HCT116 (cell line): ENCODE measurements at regions not wholly inside any gene's neighbourhood (a gene's known extent, or its start where the extent isn't known, plus 50 kb on each side); places are given as distances from the start of the nearest gene placed in this dataset.

ENCODE experiments used
- ATAC-seq: fragments of 200-7000 bp; cut with Tn5 transposase; 2 replicates; pipeline ENCODE4 v1.9.1; 2020; ENCODE audit warnings: mild to moderate bottlenecking, moderate library complexity
- BruUV-seq: library from RNA; stranded (reverse); fragments of 400-500 nt; replicated peaks from 2 replicates; lab custom pipeline; 2021; lab: Mats Ljungman, UMichigan
- CTCF ChIA-PET: fragments of 300-600 bp; sonication (Branson Sonifier 250); formaldehyde crosslinking; loops from one replicate; lab custom pipeline; 2021; ENCODE audit warnings: antibody characterized with exemption; lab: Charles Lee
- POLR2A ChIA-PET: fragments of 300-600, 350-600 bp; sonication (Branson Sonifier 250); formaldehyde crosslinking; loops from one replicate; lab custom pipeline; 2021; ENCODE audit warnings: antibody characterized with exemption; lab: Charles Lee
- RAD21 ChIA-PET, 2 experiments: fragments of 300-600 bp; sonication (Branson Sonifier 250); formaldehyde crosslinking; loops; one replicate each; lab custom pipeline; 2023; ENCODE audit warnings: low total read pairs in 2 of 2; ENCODE audit not compliant: uncharacterized antibody in 2 of 2, unreplicated experiment in 2 of 2, low non-redundant PET in 1 of 2; lab: Charles Lee
- DNase-seq: peaks from one replicate; pipeline ENCODE4 v3.0.0-alpha.2; 2010; ENCODE audit warnings: low read depth, low spot score
- H2AFZ ChIP-seq: fragments of 200-600 bp; shearing (Covaris generic), sonication (generic); 2 replicates; pipeline ENCODE4 v1.6.1; 2017; ENCODE audit warnings: low read depth, mixed run types, mixed read lengths, antibody characterized with exemption, low read length; ENCODE audit not compliant: poor library complexity, severe bottlenecking
- H3K27ac ChIP-seq: 2 replicates; pipeline ENCODE4 v1.5.1; 2012; ENCODE audit warnings: low read depth, low read length
- H3K27me3 ChIP-seq: fragments of 200-600 bp; sonication (generic); 2 replicates; pipeline ENCODE4 v1.6.1; 2016; ENCODE audit warnings: mixed run types, low read length, mixed read lengths; ENCODE audit not compliant: insufficient read depth
- H3K36me3 ChIP-seq, 2 experiments: fragments of 200-500 bp in 1 of 2; fragments of 200-600 bp in 1 of 2; sonication (Bioruptor generic) in 1 of 2; sonication (generic) in 1 of 2; 2 replicates each; pipeline versions ENCODE4 v1.5.1 to v1.6.1; 2014 to 2016; ENCODE audit warnings: low read length in 2 of 2, inconsistent platforms in 1 of 2, mixed read lengths in 1 of 2, mixed run types in 1 of 2; ENCODE audit not compliant: insufficient read depth in 2 of 2, control insufficient read depth in 1 of 2
- H3K4me1 ChIP-seq, 2 experiments: fragments of 200-600 bp in 1 of 2; sonication (generic) in 1 of 2; 2 replicates each; pipeline versions ENCODE4 v1.5.1 to v1.6.1; 2012 to 2017; ENCODE audit warnings: low read length in 2 of 2, inconsistent platforms in 1 of 2, mild to moderate bottlenecking in 1 of 2, mixed read lengths in 1 of 2, mixed run types in 1 of 2, moderate library complexity in 1 of 2; ENCODE audit not compliant: insufficient read depth in 2 of 2, control insufficient read depth in 1 of 2
- H3K4me2 ChIP-seq: fragments of 200-600 bp; sonication (generic); 2 replicates; pipeline ENCODE4 v1.6.1; 2017; ENCODE audit warnings: mixed run types, low read length, mixed read lengths
- H3K4me3 ChIP-seq, 2 experiments: fragments of 200-600 bp in 1 of 2; sonication (generic) in 1 of 2; replicated peaks in 1 of 2; 2 replicates each; pipeline ENCODE4 v1.5.1; 2011 to 2016; ENCODE audit warnings: low read length in 2 of 2, control low read depth in 1 of 2, low read depth in 1 of 2, mild to moderate bottlenecking in 1 of 2, mixed read lengths in 1 of 2, mixed run types in 1 of 2
- H3K79me2 ChIP-seq: fragments of 200-600 bp; sonication (generic); 2 replicates; pipeline ENCODE4 v1.6.1; 2017; ENCODE audit warnings: mild to moderate bottlenecking, mixed run types, low read length, moderate library complexity, mixed read lengths; ENCODE audit not compliant: insufficient read depth
- H3K9ac ChIP-seq: fragments of 200-600 bp; sonication (generic); 2 replicates; pipeline ENCODE4 v1.6.1; 2016; ENCODE audit warnings: low read length, mixed read lengths
- H3K9me2 ChIP-seq: fragments of 200-600 bp; sonication (generic), shearing (Covaris generic); 2 replicates; pipeline ENCODE4 v1.6.1; 2017; ENCODE audit warnings: mixed run types, mild to moderate bottlenecking, moderate library complexity; ENCODE audit not compliant: insufficient read depth
- H3K9me3 ChIP-seq, 2 experiments: fragments of 200-500 bp in 1 of 2; fragments of 200-600 bp in 1 of 2; sonication (Bioruptor generic) in 1 of 2; sonication (generic) in 1 of 2; 2 replicates each; pipeline ENCODE4 v1.6.1; 2014 to 2017; ENCODE audit warnings: low read length in 2 of 2, mixed read lengths in 2 of 2, inconsistent platforms in 1 of 2, low read depth in 1 of 2, mild to moderate bottlenecking in 1 of 2, mixed run types in 1 of 2, moderate library complexity in 1 of 2; ENCODE audit not compliant: control insufficient read depth in 1 of 2, insufficient read depth in 1 of 2
- H4K20me1 ChIP-seq: fragments of 200-600 bp; sonication (generic), shearing (Covaris generic); 2 replicates; pipeline ENCODE4 v1.6.1; 2017; ENCODE audit warnings: mixed run types, mild to moderate bottlenecking, moderate library complexity; ENCODE audit not compliant: insufficient read depth
- CBX3 ChIP-seq: IDR thresholded peaks from 2 replicates; pipeline ENCODE4 v1.6.1; 2012; ENCODE audit warnings: low read depth
- CEBPB ChIP-seq: IDR thresholded peaks from 2 replicates; pipeline ENCODE4 v1.6.1; 2012; ENCODE audit warnings: low read depth
- CTCF ChIP-seq, 3 experiments: fragments of 200-600 bp in 1 of 3; sonication (generic) in 1 of 3; IDR thresholded peaks in 2 of 3; conservative IDR thresholded peaks in 1 of 3; 2 replicates each; pipeline ENCODE4 v1.5.1; 2012 to 2017; ENCODE audit warnings: low read depth in 2 of 3, low read length in 2 of 3, antibody characterized with exemption in 1 of 3, borderline replicate concordance in 1 of 3, control low read depth in 1 of 3, mild to moderate bottlenecking in 1 of 3, mixed read lengths in 1 of 3, mixed run types in 1 of 3, moderate library complexity in 1 of 3; ENCODE audit not compliant: insufficient read depth in 1 of 3
- ELF1 ChIP-seq: IDR thresholded peaks from 2 replicates; pipeline ENCODE4 v1.6.1; 2012; ENCODE audit warnings: low read depth, borderline replicate concordance
- EZH2 ChIP-seq: fragments of 200-600 bp; sonication (generic); IDR thresholded peaks from 2 replicates; pipeline ENCODE4 v1.6.1; 2017; ENCODE audit warnings: antibody characterized with exemption, mixed run types
- FOSL1 ChIP-seq: IDR thresholded peaks from 2 replicates; pipeline ENCODE4 v1.6.1; 2012; ENCODE audit warnings: low read depth
- JUND ChIP-seq: IDR thresholded peaks from 2 replicates; pipeline ENCODE4 v1.6.1; 2012
- POLR2AphosphoS5 ChIP-seq: IDR thresholded peaks from 2 replicates; pipeline ENCODE4 v1.6.1; 2011; ENCODE audit warnings: mild to moderate bottlenecking, low read depth, low read length, moderate library complexity
- RAD21 ChIP-seq: IDR thresholded peaks from 2 replicates; pipeline ENCODE4 v1.6.1; 2012; ENCODE audit warnings: low read depth, mild to moderate bottlenecking
- SIN3A ChIP-seq: IDR thresholded peaks from 2 replicates; pipeline ENCODE4 v1.6.1; 2012; ENCODE audit warnings: low read depth
- SRF ChIP-seq: IDR thresholded peaks from 2 replicates; pipeline ENCODE4 v1.6.1; 2012; ENCODE audit warnings: low read depth
- TCF7L2 ChIP-seq: IDR thresholded peaks from 2 replicates; pipeline ENCODE4 v1.7.0; 2011; ENCODE audit warnings: borderline replicate concordance, inconsistent platforms; ENCODE audit not compliant: insufficient read depth, insufficient read length; ENCODE audit errors: extremely low read depth
- ZFX ChIP-seq: fragments of 450-650 bp; IDR thresholded peaks from 2 replicates; pipeline ENCODE4 v1.6.1; 2017
- intact Hi-C: fragments of 100-400 bp; cut with micrococcal nuclease; formaldehyde crosslinking; loops from 2 replicates; pipeline ENCODE4 v1.10.0; 2022
- TF ChIP-seq, protein P1 (sequence below): IDR thresholded peaks from 2 replicates; pipeline ENCODE4 v1.6.1; 2012
- TF ChIP-seq, protein P2 (sequence below): IDR thresholded peaks from 2 replicates; pipeline ENCODE4 v1.6.1; 2012; ENCODE audit warnings: low read depth

- Histone ChIP-seq H3K27me3 (no peaks in the 10 kb centered on the region), H3K79me2 (no peaks in the 10 kb centered on the region), H3K9ac (no peak overlapping the region), H3K27ac (no peak overlapping the region), H2AFZ (no peak overlapping the region), H3K9me3 (no peaks in the 10 kb centered on the region), H3K36me3 (no peaks in the 10 kb centered on the region), H3K4me1 (no peaks in the 10 kb centered on the region), H3K4me3 (no peak overlapping the region), H4K20me1 (no peaks in the 10 kb centered on the region), H3K9me2 (no peaks in the 10 kb centered on the region), H3K4me2 (no peak overlapping the region)
- DNase-seq (no peak), ATAC-seq (no peak)
- BruUV-seq = no TSS peak
- ChIA-PET RAD21 (no interaction called here), POLR2A (no interaction called here), CTCF (no interaction called here)
- intact Hi-C loops = no loop called here
- TF ChIP-seq RAD21 = no peak
- TF ChIP-seq ZFX = no peak
- no peak for TF ChIP-seq FOSL1
- TF ChIP-seq, protein P1, sequence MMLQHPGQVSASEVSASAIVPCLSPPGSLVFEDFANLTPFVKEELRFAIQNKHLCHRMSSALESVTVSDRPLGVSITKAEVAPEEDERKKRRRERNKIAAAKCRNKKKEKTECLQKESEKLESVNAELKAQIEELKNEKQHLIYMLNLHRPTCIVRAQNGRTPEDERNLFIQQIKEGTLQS = no peak
- no peak for TF ChIP-seq SRF
- TF ChIP-seq ELF1 = no peak
- TF ChIP-seq SIN3A = no peak
- no peak for TF ChIP-seq CTCF (IDR thresholded peaks at IDR 0.05 in 2 of 3, conservative IDR thresholded peaks at IDR 0.05 in 1 of 3; ENCODE audit: borderline replicate concordance in 1 of 3, insufficient read depth in 1 of 3, low read depth in 2 of 3, low read length in 2 of 3)
- TF ChIP-seq JUND = no peak
These were observed 178.7 kb downstream of the GJA1 start for GRCh38 chr6:121614115-121614514.

DNA sequence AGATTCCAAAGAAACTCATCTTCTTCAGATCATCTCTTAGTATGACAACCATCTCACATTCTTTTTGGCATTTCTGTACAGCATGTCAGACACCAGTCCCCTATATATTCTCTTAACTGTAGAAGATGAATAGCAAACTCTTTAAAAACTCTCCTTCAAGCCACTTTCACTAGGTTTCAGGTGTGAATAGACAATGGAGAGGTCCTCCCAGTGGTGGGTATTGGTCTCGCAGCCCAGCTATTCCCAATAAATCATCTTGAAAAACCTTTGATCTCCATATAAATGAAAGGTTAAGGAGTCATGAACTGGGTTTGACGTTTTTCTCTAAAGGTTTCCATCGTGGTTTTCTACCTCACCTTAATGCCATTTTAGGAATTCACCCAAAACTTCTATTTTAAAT lies 180.0 kb downstream of the GJA1 start:
- H3K4me2 ChIP-seq = no peak overlapping the region
- CTCF ChIA-PET = no interaction called here
- no peaks in the 10 kb centered on the region for H3K9me3 ChIP-seq
- H4K20me1 ChIP-seq = no peaks in the 10 kb centered on the region
- peak overlapping the region; percentile 82 for H2AFZ ChIP-seq
- H3K36me3 ChIP-seq = no peaks in the 10 kb centered on the region
- peak; percentile 53 for ATAC-seq
- no TSS peak for BruUV-seq
- no peaks in the 10 kb centered on the region for H3K4me1 ChIP-seq
- H3K9me2 ChIP-seq = no peaks in the 10 kb centered on the region
- H3K4me3 ChIP-seq = no peak overlapping the region
- no peaks in the 10 kb centered on the region for H3K79me2 ChIP-seq
- no peak overlapping the region for H3K27ac ChIP-seq
- intact Hi-C loops = no loop called here
- H3K27me3 ChIP-seq = no peaks in the 10 kb centered on the region
- RAD21 ChIA-PET = no interaction called here
- DNase-seq = peak; percentile 18
- H3K9ac ChIP-seq = no peak overlapping the region
- POLR2A ChIA-PET = no interaction called here
- TF ChIP-seq POLR2AphosphoS5 (no peak), FOSL1 (no peak), CEBPB (no peak), ZFX (no peak), CBX3 (no peak), ELF1 (no peak), TCF7L2 (peak; percentile 87), SRF (no peak), SIN3A (no peak), EZH2 (no peak)
- TF ChIP-seq, protein P2, sequence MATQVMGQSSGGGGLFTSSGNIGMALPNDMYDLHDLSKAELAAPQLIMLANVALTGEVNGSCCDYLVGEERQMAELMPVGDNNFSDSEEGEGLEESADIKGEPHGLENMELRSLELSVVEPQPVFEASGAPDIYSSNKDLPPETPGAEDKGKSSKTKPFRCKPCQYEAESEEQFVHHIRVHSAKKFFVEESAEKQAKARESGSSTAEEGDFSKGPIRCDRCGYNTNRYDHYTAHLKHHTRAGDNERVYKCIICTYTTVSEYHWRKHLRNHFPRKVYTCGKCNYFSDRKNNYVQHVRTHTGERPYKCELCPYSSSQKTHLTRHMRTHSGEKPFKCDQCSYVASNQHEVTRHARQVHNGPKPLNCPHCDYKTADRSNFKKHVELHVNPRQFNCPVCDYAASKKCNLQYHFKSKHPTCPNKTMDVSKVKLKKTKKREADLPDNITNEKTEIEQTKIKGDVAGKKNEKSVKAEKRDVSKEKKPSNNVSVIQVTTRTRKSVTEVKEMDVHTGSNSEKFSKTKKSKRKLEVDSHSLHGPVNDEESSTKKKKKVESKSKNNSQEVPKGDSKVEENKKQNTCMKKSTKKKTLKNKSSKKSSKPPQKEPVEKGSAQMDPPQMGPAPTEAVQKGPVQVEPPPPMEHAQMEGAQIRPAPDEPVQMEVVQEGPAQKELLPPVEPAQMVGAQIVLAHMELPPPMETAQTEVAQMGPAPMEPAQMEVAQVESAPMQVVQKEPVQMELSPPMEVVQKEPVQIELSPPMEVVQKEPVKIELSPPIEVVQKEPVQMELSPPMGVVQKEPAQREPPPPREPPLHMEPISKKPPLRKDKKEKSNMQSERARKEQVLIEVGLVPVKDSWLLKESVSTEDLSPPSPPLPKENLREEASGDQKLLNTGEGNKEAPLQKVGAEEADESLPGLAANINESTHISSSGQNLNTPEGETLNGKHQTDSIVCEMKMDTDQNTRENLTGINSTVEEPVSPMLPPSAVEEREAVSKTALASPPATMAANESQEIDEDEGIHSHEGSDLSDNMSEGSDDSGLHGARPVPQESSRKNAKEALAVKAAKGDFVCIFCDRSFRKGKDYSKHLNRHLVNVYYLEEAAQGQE = no peak
